Right cardiac atrium (tissue), 5 donors: ENCODE measurements at regions not wholly inside any gene's neighbourhood (a gene's known extent, or its start where the extent isn't known, plus 50 kb on each side); places are given as distances from the start of the nearest gene placed in this dataset.
A peak's percentile ranks its signal among the peaks of the same experiment; 100 is the strongest.

ENCODE experiments used
- ATAC-seq, 2 donors: fragments of 200-7000 bp; cut with Tn5 transposase; one replicate each; pipeline versions ENCODE4 v1.8.0 to v1.9.1; 2020; ENCODE audit warnings: moderate library complexity in 2 of 2, mild to moderate bottlenecking in 1 of 2
- DNase-seq, 3 donors: peaks; one replicate each; pipeline ENCODE4 v3.0.0-alpha.2; 2020
- H3K27ac ChIP-seq: one replicate; pipeline ENCODE4 v1.5.1; 2013; ENCODE audit warnings: mild to moderate bottlenecking, low read length, control low read depth, moderate library complexity
- H3K27me3 ChIP-seq: one replicate; pipeline ENCODE4 v1.6.1; 2013; ENCODE audit not compliant: control insufficient read depth, insufficient read depth
- H3K4me1 ChIP-seq: one replicate; pipeline ENCODE4 v1.6.1; 2013; ENCODE audit warnings: low read length; ENCODE audit not compliant: control insufficient read depth, insufficient read depth
- H3K4me3 ChIP-seq: one replicate; pipeline ENCODE4 v1.5.1; 2013; ENCODE audit warnings: low read length, control low read depth
- H3K9me3 ChIP-seq: one replicate; pipeline ENCODE4 v1.6.1; 2013; ENCODE audit warnings: low read length; ENCODE audit not compliant: control insufficient read depth
- WGBS: extraction: QIAGEN DNeasy Blood & Tissue Kit; methylation state at CpG from one replicate; pipeline ENCODE4 v1.1.7; 2013; 5-methylcytosine and 5-hydroxymethylcytosine counted together
- intact Hi-C, 4 donors: fragments of 100-400 bp; cut with DNase I; formaldehyde crosslinking; loops; one replicate each; pipeline versions ENCODE4 v1.11.0 to v1.14.0; 2022 to 2023
- donor health status: healthy with polysubstance abuse.
- donor health status: DM: no; HTN: yes; CAD: no.
- donor health status: DM: no; HTN: no; CAD: no.
- donor health status: DM: no; HTN: yes; CAD: no; lungs with severe emphysema.
- donor health status: DM: yes; HTN: yes; CAD: no.

GRCh38 chr13:24038405-24038804, 122.1 kb upstream of the SPATA13 start:
- H3K27ac ChIP-seq, result no peak overlapping the region
- DNase-seq (no peak), ATAC-seq (no peak)
- WGBS, result 42% methylated on average over 9 of the region's 9 CpGs
- H3K4me3 ChIP-seq, result no peak overlapping the region
- intact Hi-C loops, result no loop called here
- no peaks in the 10 kb centered on the region for H3K27me3 ChIP-seq
- H3K9me3 ChIP-seq, result no peaks in the 10 kb centered on the region
- peaks cover 2% of the 10 kb centered on the region for H3K4me1 ChIP-seq

GRCh38 chr13:24038841-24039330, 121.6 kb upstream of the SPATA13 start:
- ATAC-seq (peak; percentile 44 to 65), DNase-seq (no peak)
- Histone ChIP-seq H3K27me3 (no peaks in the 10 kb centered on the region), H3K27ac (peak overlapping the region; percentile 39), H3K4me3 (no peak overlapping the region), H3K4me1 (no peaks in the 10 kb centered on the region), H3K9me3 (no peaks in the 10 kb centered on the region)
- 40% methylated on average over 3 of the region's 3 CpGs for WGBS
- intact Hi-C loops, result no loop called here

GRCh38 chr13:24039621-24040475, 120.7 kb upstream of the SPATA13 start:
- 77% methylated on average over 7 of the region's 7 CpGs for WGBS
- intact Hi-C loops, result no loop called here
- no peak overlapping the region for H3K4me3 ChIP-seq
- DNase-seq (no peak), ATAC-seq (no peak)
- no peaks in the 10 kb centered on the region for H3K4me1 ChIP-seq
- H3K9me3 ChIP-seq, result no peaks in the 10 kb centered on the region
- H3K27me3 ChIP-seq, result no peaks in the 10 kb centered on the region
- no peak overlapping the region for H3K27ac ChIP-seq

GRCh38 chr13:24040835-24041234, 119.7 kb upstream of the SPATA13 start:
- ATAC-seq, result no peak
- no peak overlapping the region for H3K4me3 ChIP-seq
- WGBS, result 87% methylated on average over 3 of the region's 3 CpGs
- H3K9me3 ChIP-seq, result no peaks in the 10 kb centered on the region
- H3K27ac ChIP-seq, result no peak overlapping the region
- H3K4me1 ChIP-seq, result no peaks in the 10 kb centered on the region
- intact Hi-C loops, result no loop called here
- H3K27me3 ChIP-seq, result no peaks in the 10 kb centered on the region
- no peak for DNase-seq

GRCh38 chr13:24041651-24042225, 118.8 kb upstream of the SPATA13 start:
- no peaks in the 10 kb centered on the region for H3K27me3 ChIP-seq
- H3K4me3 ChIP-seq, result no peak overlapping the region
- no peaks in the 10 kb centered on the region for H3K9me3 ChIP-seq
- H3K27ac ChIP-seq, result no peak overlapping the region
- intact Hi-C loops, result no loop called here
- DNase-seq (no peak), ATAC-seq (no peak)
- 65% methylated on average over 13 of the region's 13 CpGs for WGBS
- no peaks in the 10 kb centered on the region for H3K4me1 ChIP-seq

- no peaks in the 10 kb centered on the region for H3K27me3 ChIP-seq
- no peaks in the 10 kb centered on the region for H3K9me3 ChIP-seq
- no peak overlapping the region for H3K4me3 ChIP-seq
- ATAC-seq (no peak), DNase-seq (no peak)
- intact Hi-C loops, result no loop called here
- no peaks in the 10 kb centered on the region for H3K4me1 ChIP-seq
- 69% methylated on average over 17 of the region's 17 CpGs for WGBS
- H3K27ac ChIP-seq, result no peak overlapping the region
These were observed 117.6 kb upstream of the SPATA13 start for GRCh38 chr13:24042710-24043440.

GRCh38 chr13:24043590-24044350, 116.8 kb upstream of the SPATA13 start:
- no peaks in the 10 kb centered on the region for H3K9me3 ChIP-seq
- H3K4me3 ChIP-seq, result no peak overlapping the region
- no peak overlapping the region for H3K27ac ChIP-seq
- ATAC-seq (peak in 1 of 2 donors; percentile 54), DNase-seq (no peak)
- H3K4me1 ChIP-seq, result no peaks in the 10 kb centered on the region
- H3K27me3 ChIP-seq, result no peaks in the 10 kb centered on the region
- intact Hi-C loops, result no loop called here
- WGBS, result 84% methylated on average over 9 of the region's 9 CpGs

GRCh38 chr13:24045597-24045996, 114.9 kb upstream of the SPATA13 start:
- no peak for DNase-seq
- Histone ChIP-seq H3K4me3 (no peak overlapping the region), H3K27me3 (no peaks in the 10 kb centered on the region), H3K4me1 (no peaks in the 10 kb centered on the region), H3K9me3 (no peaks in the 10 kb centered on the region), H3K27ac (no peak overlapping the region)
- intact Hi-C loops, result no loop called here
- WGBS, result 86% methylated on average over 4 of the region's 4 CpGs
- no peak for ATAC-seq

GRCh38 chr13:24050292-24050711, 110.2 kb upstream of the SPATA13 start:
- no peak overlapping the region for H3K27ac ChIP-seq
- DNase-seq, result peak; percentile 33 to 79 (median 72)

GRCh38 chr13:24050796-24051715, 109.5 kb upstream of the SPATA13 start:
- Histone ChIP-seq H3K27ac (no peak overlapping the region), H3K27me3 (no peaks in the 10 kb centered on the region), H3K4me3 (no peak overlapping the region), H3K4me1 (no peaks in the 10 kb centered on the region), H3K9me3 (no peaks in the 10 kb centered on the region)
- no peak for DNase-seq
- intact Hi-C loops, result loop anchor here in 3 of 4 donors (10.0 kb wide), 2 partner anchors 114 to 164 kb away; partner anchors contain the start of gene SPATA13 (in 1 of the 3)
- no peak for ATAC-seq
- WGBS, result 75% methylated on average over 10 of the region's 10 CpGs

More at GRCh38 chr13:24050292-24050711, 110.2 kb upstream of the SPATA13 start:
- H3K4me3 ChIP-seq, result no peak overlapping the region
- WGBS, result 61% methylated on average over 6 of the region's 6 CpGs
- intact Hi-C loops, result loop anchor here in 3 of 4 donors (10.0 kb wide), 2 partner anchors 114 to 164 kb away; partner anchors contain the start of gene SPATA13 (in 1 of the 3)
- no peaks in the 10 kb centered on the region for H3K27me3 ChIP-seq
- no peaks in the 10 kb centered on the region for H3K4me1 ChIP-seq
- no peak for ATAC-seq
- no peaks in the 10 kb centered on the region for H3K9me3 ChIP-seq
